Hematopoietic multipotent progenitor cell treated with erythropoietin and hydrocortisone succinate and interleukin-3 and kit ligand, for 8 days (in vitro differentiated cells): ENCODE measurements at regions not wholly inside any gene's neighbourhood (a gene's known extent, or its start where the extent isn't known, plus 50 kb on each side); places are given as distances from the start of the nearest gene placed in this dataset.
"Not testable (repeated sequence)": the region's sequence is repeated elsewhere in the genome, so short reads cannot be mapped to it uniquely, and the experiment has no call there.

Source experiments
- DNase-seq: peaks from one replicate; pipeline ENCODE4 v3.0.0-alpha.2; 2015

- no peak for DNase-seq
Observed at GRCh38 chr20:48024539-48024938, 239.3 kb upstream of the SULF2 start.

GRCh38 chr20:48020696-48021095, 235.4 kb upstream of the SULF2 start:
- not testable (repeated sequence) for DNase-seq

GRCh38 chr20:48019940-48020339, 234.7 kb upstream of the SULF2 start:
- no peak for DNase-seq

- DNase-seq = no peak
Observed at GRCh38 chr20:48019496-48019895, 234.2 kb upstream of the SULF2 start.

GRCh38 chr20:48018851-48019250, 233.6 kb upstream of the SULF2 start:
- DNase-seq = not testable (repeated sequence)

GRCh38 chr20:48017992-48018391, 232.7 kb upstream of the SULF2 start:
- DNase-seq = no peak

GRCh38 chr20:48017509-48017908, 232.2 kb upstream of the SULF2 start:
- DNase-seq = no peak

GRCh38 chr20:48015943-48016723, 230.9 kb upstream of the SULF2 start:
- DNase-seq = no peak

- no peak for DNase-seq
Observed at GRCh38 chr20:48015141-48015910, 230.0 kb upstream of the SULF2 start.

GRCh38 chr20:48012401-48012974, 227.2 kb upstream of the SULF2 start:
- no peak for DNase-seq

- DNase-seq = no peak
Observed at GRCh38 chr20:48011025-48011424, 225.7 kb upstream of the SULF2 start.

GRCh38 chr20:48010623-48011022, 225.3 kb upstream of the SULF2 start:
- DNase-seq = no peak

- no peak for DNase-seq
Observed at GRCh38 chr20:48008850-48009515, 223.7 kb upstream of the SULF2 start.

- DNase-seq = no peak
Observed at GRCh38 chr20:48007351-48007750, 222.1 kb upstream of the SULF2 start.

- DNase-seq = no peak
Observed at GRCh38 chr20:48006036-48006833, 221.0 kb upstream of the SULF2 start.

- no peak for DNase-seq
Observed at GRCh38 chr20:48003021-48003420, 217.7 kb upstream of the SULF2 start.

GRCh38 chr20:48002517-48002970, 217.3 kb upstream of the SULF2 start:
- DNase-seq = no peak

- no peak for DNase-seq
Observed at GRCh38 chr20:47999166-47999565, 213.9 kb upstream of the SULF2 start.

GRCh38 chr20:47998736-47999135, 213.5 kb upstream of the SULF2 start:
- DNase-seq = no peak

GRCh38 chr20:47995661-47996060, 210.4 kb upstream of the SULF2 start:
- no peak for DNase-seq

GRCh38 chr20:47993817-47994216, 208.5 kb upstream of the SULF2 start:
- no peak for DNase-seq

GRCh38 chr20:47993035-47993755, 207.9 kb upstream of the SULF2 start:
- DNase-seq = no peak
